SH-SY5Y (cell line): ENCODE measurements at regions not wholly inside any gene's neighbourhood (a gene's known extent, or its start where the extent isn't known, plus 50 kb on each side); places are given as distances from the start of the nearest gene placed in this dataset.

Source experiments
- GATA2 ChIP-seq: IDR thresholded peaks from 2 replicates; pipeline ENCODE4 v1.6.1; 2011; ENCODE audit warnings: mild to moderate bottlenecking, low read depth, low read length
- GATA3 ChIP-seq: IDR thresholded peaks from 2 replicates; pipeline ENCODE4 v1.6.1; 2011; ENCODE audit warnings: low read depth, mild to moderate bottlenecking, low read length, moderate library complexity

- TF ChIP-seq GATA2: no peak
- no peak for TF ChIP-seq GATA3
Measured at GRCh38 chr5:101035425-101035824, 132.3 kb upstream of the ST8SIA4 start.
